H1 (cell line): ENCODE measurements at regions not wholly inside any gene's neighbourhood (a gene's known extent, or its start where the extent isn't known, plus 50 kb on each side); places are given as distances from the start of the nearest gene placed in this dataset.

ENCODE experiments used
- CTCF ChIA-PET: fragments of 300-600 bp; sonication (Branson Sonifier 250); formaldehyde crosslinking; loops from one replicate; lab custom pipeline; 2021; ENCODE audit not compliant: partially characterized antibody; lab: Charles Lee
- POLR2A ChIA-PET: fragments of 300-600 bp; sonication (Branson Sonifier 250); formaldehyde crosslinking; loops from one replicate; lab custom pipeline; 2021; ENCODE audit warnings: inconsistent platforms; ENCODE audit not compliant: partially characterized antibody; lab: Charles Lee
- DNase-seq, 2 experiments: peaks; one replicate each; pipeline versions ENCODE4 v3.0.0 to v3.0.0-alpha.2; 2010 to 2022; ENCODE audit warnings: low spot score in 2 of 2, low read depth in 1 of 2, mixed read lengths in 1 of 2
- FAIRE-seq: peaks from 2 replicates; lab custom pipeline; 2011; peaks lifted over from hg19 to GRCh38; lab: Jason Lieb, UNC
- H2AFZ ChIP-seq: 2 replicates; pipeline ENCODE4 v1.8.1; 2012; ENCODE audit warnings: low read length, inconsistent platforms
- H2AK5ac ChIP-seq: 2 replicates; pipeline ENCODE4 v1.6.1; 2013; ENCODE audit warnings: low read depth, low read length
- H2BK120ac ChIP-seq: replicated peaks from 2 replicates; pipeline ENCODE3; 2013; ENCODE audit warnings: low read depth, low read length, inconsistent platforms
- H2BK12ac ChIP-seq: 2 replicates; pipeline ENCODE4 v1.6.1; 2013; ENCODE audit warnings: low read depth, low read length
- H2BK15ac ChIP-seq: 2 replicates; pipeline ENCODE4 v1.6.1; 2013; ENCODE audit warnings: low read length
- H2BK20ac ChIP-seq: 2 replicates; pipeline ENCODE4 v1.6.1; 2013; ENCODE audit warnings: low read length
- H2BK5ac ChIP-seq: 2 replicates; pipeline ENCODE4 v1.6.1; 2013; ENCODE audit warnings: low read depth, low read length
- H3K14ac ChIP-seq: 2 replicates; pipeline ENCODE4 v1.6.1; 2013; ENCODE audit warnings: inconsistent platforms; ENCODE audit not compliant: insufficient read length
- H3K18ac ChIP-seq: 2 replicates; pipeline ENCODE4 v1.6.1; 2013; ENCODE audit warnings: low read length; ENCODE audit errors: extremely low read depth
- H3K23ac ChIP-seq: 2 replicates; pipeline ENCODE4 v1.6.1; 2013; ENCODE audit warnings: inconsistent platforms; ENCODE audit not compliant: insufficient read length
- H3K23me2 ChIP-seq: 2 replicates; pipeline ENCODE4 v1.6.1; 2013; ENCODE audit warnings: low read depth, low read length
- H3K27ac ChIP-seq: 2 replicates; pipeline ENCODE4 v1.6.1; 2011; ENCODE audit warnings: low read depth, low read length, inconsistent platforms
- H3K27me3 ChIP-seq, 4 experiments: replicated peaks in 1 of 4; 1 replicate in 1 of 4; 2 replicates in 3 of 4; pipeline versions ENCODE4 v1.6.1 to v1.8.1; 2011 to 2013; ENCODE audit warnings: low read length in 3 of 4, mild to moderate bottlenecking in 3 of 4, inconsistent platforms in 2 of 4, mixed read lengths in 2 of 4, moderate library complexity in 1 of 4; ENCODE audit not compliant: control insufficient read depth in 3 of 4, insufficient read depth in 3 of 4; ENCODE audit errors: extremely low read depth in 1 of 4
- H3K36me3 ChIP-seq, 4 experiments: 2 replicates each; pipeline versions ENCODE4 v1.6.1 to v1.8.1; 2011 to 2013; ENCODE audit warnings: mild to moderate bottlenecking in 4 of 4, low read length in 3 of 4, moderate library complexity in 2 of 4, control low read depth in 1 of 4, inconsistent platforms in 1 of 4; ENCODE audit not compliant: insufficient read depth in 4 of 4, control insufficient read depth in 2 of 4
- H3K4ac ChIP-seq: replicated peaks from 2 replicates; pipeline ENCODE3; 2013; ENCODE audit warnings: low read length, low read depth, mixed read lengths, inconsistent platforms; ENCODE audit not compliant: insufficient read length
- H3K4me1 ChIP-seq, 4 experiments: replicated peaks in 1 of 4; 1 replicate in 1 of 4; 2 replicates in 3 of 4; pipeline versions ENCODE4 v1.6.1 to v1.8.1; 2011 to 2013; ENCODE audit warnings: low read length in 3 of 4, inconsistent platforms in 2 of 4, mixed read lengths in 1 of 4; ENCODE audit not compliant: insufficient read depth in 4 of 4, control insufficient read depth in 3 of 4
- H3K4me2 ChIP-seq, 2 experiments: 2 replicates each; pipeline versions ENCODE4 v1.6.1 to v1.8.1; 2011 to 2013; ENCODE audit warnings: low read depth in 2 of 2, low read length in 2 of 2, control low read depth in 1 of 2, inconsistent platforms in 1 of 2, mild to moderate bottlenecking in 1 of 2; ENCODE audit not compliant: insufficient read depth in 1 of 2
- H3K4me3 ChIP-seq, 4 experiments: fragments of 200-600, 300-600 bp in 1 of 4; sonication (generic), shearing (Covaris generic), sonication (Bioruptor Twin) in 1 of 4; 2 replicates each; pipeline versions ENCODE4 v1.5.1 to v1.8.1; 2011 to 2016; ENCODE audit warnings: low read length in 4 of 4, low read depth in 3 of 4, control low read depth in 2 of 4, inconsistent platforms in 2 of 4, mild to moderate bottlenecking in 2 of 4, mixed read lengths in 1 of 4, moderate library complexity in 1 of 4; ENCODE audit not compliant: insufficient read depth in 2 of 4; ENCODE audit errors: extremely low read depth in 1 of 4
- H3K56ac ChIP-seq: replicated peaks from 2 replicates; pipeline ENCODE3; 2013; ENCODE audit warnings: low read depth, mild to moderate bottlenecking, mixed read lengths, low read length, inconsistent platforms; ENCODE audit not compliant: insufficient read length
- H3K79me1 ChIP-seq: 2 replicates; pipeline ENCODE4 v1.6.1; 2013; ENCODE audit warnings: low read depth, low read length, control low read depth
- H3K79me2 ChIP-seq, 2 experiments: 2 replicates each; pipeline versions ENCODE4 v1.6.1 to v1.8.1; 2012 to 2013; ENCODE audit warnings: low read length in 2 of 2, mild to moderate bottlenecking in 2 of 2, inconsistent platforms in 1 of 2; ENCODE audit not compliant: insufficient read depth in 2 of 2, control insufficient read depth in 1 of 2
- H3K9ac ChIP-seq, 4 experiments: replicated peaks in 1 of 4; 1 replicate in 1 of 4; 2 replicates in 3 of 4; pipeline versions ENCODE4 v1.6.1 to v1.8.1; 2011 to 2013; ENCODE audit warnings: low read depth in 3 of 4, low read length in 3 of 4, control low read depth in 2 of 4, mild to moderate bottlenecking in 2 of 4, moderate library complexity in 2 of 4, inconsistent platforms in 1 of 4; ENCODE audit errors: extremely low read depth in 1 of 4
- H3K9me3 ChIP-seq, 2 experiments: 2 replicates each; pipeline versions ENCODE4 v1.6.1 to v1.8.1; 2012 to 2013; ENCODE audit warnings: mild to moderate bottlenecking in 2 of 2, moderate library complexity in 2 of 2, control low read depth in 1 of 2, inconsistent platforms in 1 of 2, low read depth in 1 of 2, low read length in 1 of 2, mixed read lengths in 1 of 2; ENCODE audit not compliant: insufficient read depth in 2 of 2
- H4K20me1 ChIP-seq, 2 experiments: replicated peaks in 1 of 2; 2 replicates each; pipeline versions ENCODE3 to v1.8.1; 2011 to 2013; ENCODE audit warnings: inconsistent platforms in 2 of 2, low read length in 2 of 2, mild to moderate bottlenecking in 1 of 2; ENCODE audit not compliant: insufficient read depth in 2 of 2, control insufficient read depth in 1 of 2
- H4K5ac ChIP-seq: 2 replicates; pipeline ENCODE4 v1.6.1; 2013; ENCODE audit warnings: low read length, low read depth, mixed read lengths, inconsistent platforms; ENCODE audit not compliant: insufficient read length
- H4K8ac ChIP-seq: 2 replicates; pipeline ENCODE4 v1.8.0; 2013; ENCODE audit warnings: mild to moderate bottlenecking, moderate library complexity, low read length, inconsistent platforms; ENCODE audit not compliant: insufficient read depth; ENCODE audit errors: extremely low read depth
- H4K91ac ChIP-seq: replicated peaks from 2 replicates; pipeline ENCODE3; 2013; ENCODE audit warnings: low read length, mixed read lengths, inconsistent platforms; ENCODE audit not compliant: insufficient read length
- ATF2 ChIP-seq: IDR thresholded peaks from 2 replicates; pipeline ENCODE4 v1.6.1; 2012; ENCODE audit warnings: low read length, inconsistent platforms
- CREB1 ChIP-seq: IDR thresholded peaks from 2 replicates; pipeline ENCODE4 v1.6.1; 2012; ENCODE audit warnings: inconsistent platforms
- CTCF ChIP-seq, 3 experiments: IDR thresholded peaks; 1 replicate in 2 of 3; 2 replicates in 1 of 3; pipeline versions ENCODE4 v1.5.1 to v1.6.1; 2011; ENCODE audit warnings: low read length in 3 of 3, mild to moderate bottlenecking in 3 of 3, inconsistent platforms in 2 of 3, low read depth in 1 of 3, moderate library complexity in 1 of 3; ENCODE audit not compliant: insufficient read depth in 1 of 3; ENCODE audit errors: control extremely low read depth in 1 of 3
- JUN ChIP-seq: IDR thresholded peaks from 2 replicates; pipeline ENCODE4 v1.6.1; 2011; ENCODE audit warnings: low read depth, mild to moderate bottlenecking, improper control_type of control experiment, low read length
- RNF2 ChIP-seq: fragments of 200-900, 300-1000 bp; sonication (generic); IDR thresholded peaks from 2 replicates; pipeline ENCODE4 v1.7.1; 2016; ENCODE audit warnings: borderline replicate concordance, low read depth, mild to moderate bottlenecking, antibody characterized with exemption, low read length; ENCODE audit not compliant: poor library complexity, severe bottlenecking; ENCODE audit errors: missing control alignments
- RXRA ChIP-seq: IDR thresholded peaks from 2 replicates; pipeline ENCODE4 v1.6.1; 2011; ENCODE audit warnings: low read depth, mild to moderate bottlenecking, low read length, moderate library complexity; ENCODE audit not compliant: insufficient read depth
- SIN3A ChIP-seq, 2 experiments: IDR thresholded peaks in 1 of 2; conservative IDR thresholded peaks in 1 of 2; 2 replicates each; pipeline ENCODE4 v1.6.1; 2011 to 2012; ENCODE audit warnings: low read length in 2 of 2, improper control_type of control experiment in 1 of 2, low read depth in 1 of 2, mild to moderate bottlenecking in 1 of 2
- SIX5 ChIP-seq: IDR thresholded peaks from 2 replicates; pipeline ENCODE4 v1.6.1; 2011; ENCODE audit warnings: mild to moderate bottlenecking, low read depth, low read length
- SUZ12 ChIP-seq: fragments of 200-600 bp; sonication (generic); IDR thresholded peaks from 2 replicates; pipeline ENCODE4 v1.6.1; 2012; ENCODE audit warnings: mild to moderate bottlenecking, inconsistent platforms, low read length, moderate library complexity, mixed read lengths
- WGBS, 2 experiments: shearing (Covaris generic) in 1 of 2; methylation state at CpG; one replicate each; pipeline versions ENCODE4 v1.1.6 to v1.1.7; 2013 to 2015; ENCODE audit warnings: low lambda C conversion rate in 2 of 2, mixed read lengths in 2 of 2, inconsistent platforms in 1 of 2, low coverage in 1 of 2, missing lambda C conversion rate in 1 of 2; ENCODE audit not compliant: insufficient replicate concordance in 2 of 2, insufficient coverage in 1 of 2, insufficient read length in 1 of 2; ENCODE audit errors: extremely low coverage in 1 of 2, missing lambda C conversion rate in 1 of 2; 5-methylcytosine and 5-hydroxymethylcytosine counted together

DNA sequence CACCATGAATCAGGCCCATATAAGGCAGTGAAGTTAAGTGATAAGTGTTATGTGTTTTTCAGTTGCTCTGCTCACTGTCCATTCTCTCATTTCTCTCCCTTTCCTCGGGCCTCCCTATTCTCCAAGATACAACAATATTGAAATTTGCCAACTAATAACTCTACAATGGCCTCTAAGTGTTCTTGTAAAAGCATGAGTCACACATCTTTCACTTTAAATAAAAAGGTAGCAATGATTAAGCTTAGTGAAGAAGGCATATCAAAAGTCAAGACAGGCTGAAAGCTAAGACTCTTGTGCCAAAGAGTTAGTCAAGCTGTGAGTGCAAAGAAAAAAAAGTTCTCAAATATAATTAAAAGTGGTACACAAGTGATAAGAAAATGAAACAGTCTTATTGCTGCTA is 675.4 kb downstream of the OTOL1 start:
- H3K4me2 ChIP-seq: no peak overlapping the region
- H3K4me3 ChIP-seq: no peak overlapping the region
- ChIA-PET CTCF (interaction anchor here (1.3 kb wide), 1 partner anchor 257 kb away, joined by 3 read pairs; no protein-coding TSS in a partner anchor), POLR2A (no interaction called here)
- no peak overlapping the region for H2BK15ac ChIP-seq
- no peaks in the 10 kb centered on the region for H3K23me2 ChIP-seq
- no peak overlapping the region for H2BK12ac ChIP-seq
- H2AK5ac ChIP-seq: no peak overlapping the region
- DNase-seq (no peak), FAIRE-seq (no peak)
- WGBS, 2 experiments: 100% methylated on average over 1 of the region's 1 CpG; no CpG with 5 or more reads in 1 of the 2 experiments
- H3K27me3 ChIP-seq: no peaks in the 10 kb centered on the region
- H3K36me3 ChIP-seq: no peaks in the 10 kb centered on the region
- no peak overlapping the region; the same call in 1 of the 2 replicates for H2AFZ ChIP-seq
- no peak overlapping the region for H4K91ac ChIP-seq
- no peak overlapping the region for H3K14ac ChIP-seq
- no peaks in the 10 kb centered on the region for H3K9me3 ChIP-seq
- no peaks in the 10 kb centered on the region for H3K79me1 ChIP-seq
- no peaks in the 10 kb centered on the region for H3K79me2 ChIP-seq
- no peak overlapping the region for H4K5ac ChIP-seq
- no peaks in the 10 kb centered on the region for H4K20me1 ChIP-seq
- H3K18ac ChIP-seq: no peak overlapping the region
- no peak overlapping the region for H4K8ac ChIP-seq
- H2BK5ac ChIP-seq: no peak overlapping the region
- H3K27ac ChIP-seq: no peak overlapping the region
- H2BK20ac ChIP-seq: no peak overlapping the region
- H2BK120ac ChIP-seq: no peak overlapping the region
- no peak overlapping the region for H3K9ac ChIP-seq
- no peak overlapping the region for H3K23ac ChIP-seq
- no peak overlapping the region for H3K4ac ChIP-seq
- no peak overlapping the region for H3K56ac ChIP-seq
- H3K4me1 ChIP-seq: no peaks in the 10 kb centered on the region
- TF ChIP-seq SIX5 (no peak), ATF2 (no peak), SUZ12 (no peak), JUN (no peak), CREB1 (no peak), CTCF (IDR thresholded peaks at IDR 0.05; ENCODE audit: control extremely low read depth in 1 of 3, insufficient read depth in 1 of 3, low read depth in 1 of 3, low read length in 3 of 3) (no peak), SIN3A (conservative IDR thresholded peaks at IDR 0.05 in 1 of 2, IDR thresholded peaks at IDR 0.05 in 1 of 2; ENCODE audit: low read depth in 1 of 2, low read length in 2 of 2) (no peak), RNF2 (no peak), RXRA (no peak)
